ENCODE measurements at regions not wholly inside any gene's neighbourhood (a gene's known extent, or its start where the extent isn't known, plus 50 kb on each side); places are given as distances from the start of the nearest gene placed in this dataset.

- no peak for DNase-seq
Measured at GRCh38 chrX:49773993-49774392, 55.1 kb upstream of the PAGE4 start.

- DNase-seq = no peak
Measured at GRCh38 chrX:49767236-49767635, 61.9 kb upstream of the PAGE4 start.

GRCh38 chrX:49762175-49762720, 66.5 kb upstream of the PAGE1 start:
- no peak for DNase-seq

GRCh38 chrX:49761481-49761880, 65.7 kb upstream of the PAGE1 start:
- peak in 1 of 2 donors; percentile 9 for DNase-seq

- DNase-seq = no peak
Measured at GRCh38 chrX:49760290-49760890, 64.6 kb upstream of the PAGE1 start.

GRCh38 chrX:49756692-49757091, 60.9 kb upstream of the PAGE1 start:
- DNase-seq = peak in 1 of 2 donors; percentile 1

- DNase-seq = peak; percentile 46 to 59
Measured at GRCh38 chrX:49754233-49754857, 58.6 kb upstream of the PAGE1 start.

- no peak for DNase-seq
Measured at GRCh38 chrX:49753691-49754090, 57.9 kb upstream of the PAGE1 start.

GRCh38 chrX:49748211-49748956, 52.6 kb upstream of the PAGE1 start:
- DNase-seq = peak; percentile 0 to 9

- DNase-seq = peak; percentile 52 to 61
Measured at GRCh38 chrX:49746306-49746705, 50.5 kb upstream of the PAGE1 start.

All from inflammatory macrophage (primary cell).